NB4 (cell line): ENCODE measurements at regions not wholly inside any gene's neighbourhood (a gene's known extent, or its start where the extent isn't known, plus 50 kb on each side); places are given as distances from the start of the nearest gene placed in this dataset.
"Not testable (repeated sequence)": the region's sequence is repeated elsewhere in the genome, so short reads cannot be mapped to it uniquely, and the experiment has no call there.

ENCODE experiments used
- DNase-seq: peaks from one replicate; pipeline ENCODE4 v3.0.0; 2010; ENCODE audit warnings: low read depth
- H3K4me3 ChIP-seq: one replicate; pipeline ENCODE4 v1.5.1; 2011; ENCODE audit warnings: mild to moderate bottlenecking, low read depth, low read length, moderate library complexity
- CTCF ChIP-seq: IDR thresholded peaks from one replicate; pipeline ENCODE4 v1.5.1; 2012; ENCODE audit warnings: low read depth, low read length
- MAX ChIP-seq: IDR thresholded peaks from 2 replicates; pipeline ENCODE4 v1.6.1; 2011; ENCODE audit warnings: low read depth, low read length
- MYC ChIP-seq: IDR thresholded peaks from 2 replicates; pipeline ENCODE4 v1.6.1; 2011; ENCODE audit warnings: low read depth, low read length
- POLR2A ChIP-seq: IDR thresholded peaks from 2 replicates; pipeline ENCODE4 v1.6.1; 2011; ENCODE audit warnings: mild to moderate bottlenecking; ENCODE audit not compliant: insufficient read length; ENCODE audit errors: extremely low read depth

- DNase-seq, result no peak
- TF ChIP-seq MYC (no peak), MAX (no peak)
- no peak overlapping the region for H3K4me3 ChIP-seq
Observed at GRCh38 chr3:182019926-182020325, 308.2 kb downstream of the SOX2 start.

- TF ChIP-seq MAX (no peak), MYC (no peak), POLR2A (no peak), CTCF (no peak)
- no peak for DNase-seq
- H3K4me3 ChIP-seq, result no peak overlapping the region
Observed at GRCh38 chr3:182023843-182024242, 312.1 kb downstream of the SOX2 start.

- TF ChIP-seq MYC (no peak), POLR2A (no peak), MAX (no peak), CTCF (no peak)
- DNase-seq, result no peak
- H3K4me3 ChIP-seq, result no peak overlapping the region
Observed at GRCh38 chr3:182027366-182027765, 315.6 kb downstream of the SOX2 start.

GRCh38 chr3:182028081-182028480 is 316.4 kb downstream of the SOX2 start:
- no peak overlapping the region for H3K4me3 ChIP-seq
- no peak for TF ChIP-seq MAX
- TF ChIP-seq MYC, result no peak
- TF ChIP-seq CTCF, result no peak
- TF ChIP-seq POLR2A, result no peak
- no peak for DNase-seq

GRCh38 chr3:182034231-182034630 is 322.5 kb downstream of the SOX2 start:
- not testable (repeated sequence) for H3K4me3 ChIP-seq, DNase-seq

- no peak for DNase-seq
- TF ChIP-seq POLR2A (no peak), MYC (no peak)
- H3K4me3 ChIP-seq, result no peak overlapping the region
Observed at GRCh38 chr3:182035324-182035723, 323.6 kb downstream of the SOX2 start.

GRCh38 chr3:182036382-182036781 is 324.7 kb downstream of the SOX2 start:
- no peak for TF ChIP-seq POLR2A
- no peak for TF ChIP-seq CTCF
- no peak for TF ChIP-seq MYC
- no peak for TF ChIP-seq MAX
- no peak overlapping the region for H3K4me3 ChIP-seq
- DNase-seq, result no peak
